ENCODE measurements at regions not wholly inside any gene's neighbourhood (a gene's known extent, or its start where the extent isn't known, plus 50 kb on each side); places are given as distances from the start of the nearest gene placed in this dataset.

DNA sequence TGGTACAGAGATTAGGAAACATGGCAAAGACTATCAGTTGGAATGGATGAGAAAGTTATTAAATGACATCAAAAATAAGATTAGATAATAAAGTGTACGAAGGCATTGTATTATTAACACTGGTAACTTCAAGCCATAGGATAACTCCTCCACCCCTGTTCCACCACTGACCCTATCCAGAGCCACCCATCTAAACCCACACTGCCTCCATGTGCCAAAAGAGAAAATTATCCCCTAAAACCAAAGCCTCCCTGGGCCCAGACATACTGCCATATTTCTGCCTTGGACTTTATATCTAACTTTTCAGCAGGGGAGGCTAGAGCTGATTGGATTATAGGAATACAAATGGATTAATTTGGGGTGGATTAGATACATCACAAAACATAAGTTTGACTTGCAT is 443.7 kb downstream of the BCL11A start:
- H3K36me3 ChIP-seq (replicated peaks; ENCODE audit: low read depth, low read length) = no peaks in the 10 kb centered on the region

DNA sequence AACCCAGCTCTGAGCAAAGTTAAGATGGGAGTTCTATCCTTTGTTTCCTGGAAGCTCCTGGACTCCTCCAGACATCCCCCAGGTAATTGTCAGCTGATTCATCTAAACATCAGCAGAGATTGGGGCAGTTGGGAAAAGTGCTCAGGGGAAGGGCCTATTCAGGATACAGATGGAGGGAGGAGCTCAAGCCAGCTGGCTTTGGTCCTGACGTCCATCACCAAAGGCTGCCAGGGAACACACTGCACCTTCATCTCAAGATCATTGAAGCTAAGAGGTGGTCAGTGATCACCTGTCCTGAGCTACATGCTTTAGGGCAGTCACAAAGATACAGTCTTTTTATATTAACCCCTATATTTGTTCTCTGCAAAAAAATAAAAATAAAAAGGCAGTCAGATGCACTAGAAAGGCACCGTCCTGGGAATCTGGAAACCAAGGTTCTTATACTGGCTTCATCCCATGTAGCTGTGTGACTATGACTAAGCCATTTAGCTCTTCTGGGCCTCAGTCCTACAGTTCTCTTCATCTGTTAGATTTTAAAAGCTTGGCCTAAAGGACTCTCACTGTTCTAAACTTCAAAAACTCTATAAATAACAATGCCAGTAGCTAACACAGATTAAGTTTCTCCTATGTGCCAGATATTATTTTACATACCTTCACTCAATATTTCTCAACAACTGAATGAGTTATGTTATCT is 446.5 kb downstream of the BCL11A start:
- no peak for TF ChIP-seq EZH2phosphoT487 (IDR thresholded peaks at IDR 0.05; ENCODE audit: low read depth)
- H2AFZ ChIP-seq (ENCODE audit: low read depth, low read length) = no peak overlapping the region

More for the DNA sequence above, 443.7 kb downstream of the BCL11A start:
- Histone ChIP-seq H3K4me1 (ENCODE audit: low read length) (peaks cover 9% of the 10 kb centered on the region), H4K20me1 (ENCODE audit: insufficient read depth, low read length) (no peaks in the 10 kb centered on the region), H3K9me3 (ENCODE audit: insufficient read depth, low read length) (no peaks in the 10 kb centered on the region), H3K27me3 (ENCODE audit: low read depth, low read length) (no peaks in the 10 kb centered on the region), H3K4me2 (ENCODE audit: low read length) (no peak overlapping the region), H3K4me3 (ENCODE audit: low read length) (no peak overlapping the region), H3K9ac (ENCODE audit: low read length) (no peak overlapping the region), H2AFZ (ENCODE audit: low read depth, low read length) (no peak overlapping the region), H3K79me2 (ENCODE audit: low read length) (no peaks in the 10 kb centered on the region), H3K27ac (ENCODE audit: low read length) (no peak overlapping the region)
- TF ChIP-seq EZH2phosphoT487 (IDR thresholded peaks at IDR 0.05; ENCODE audit: low read depth) = no peak
- TF ChIP-seq, protein P1, sequence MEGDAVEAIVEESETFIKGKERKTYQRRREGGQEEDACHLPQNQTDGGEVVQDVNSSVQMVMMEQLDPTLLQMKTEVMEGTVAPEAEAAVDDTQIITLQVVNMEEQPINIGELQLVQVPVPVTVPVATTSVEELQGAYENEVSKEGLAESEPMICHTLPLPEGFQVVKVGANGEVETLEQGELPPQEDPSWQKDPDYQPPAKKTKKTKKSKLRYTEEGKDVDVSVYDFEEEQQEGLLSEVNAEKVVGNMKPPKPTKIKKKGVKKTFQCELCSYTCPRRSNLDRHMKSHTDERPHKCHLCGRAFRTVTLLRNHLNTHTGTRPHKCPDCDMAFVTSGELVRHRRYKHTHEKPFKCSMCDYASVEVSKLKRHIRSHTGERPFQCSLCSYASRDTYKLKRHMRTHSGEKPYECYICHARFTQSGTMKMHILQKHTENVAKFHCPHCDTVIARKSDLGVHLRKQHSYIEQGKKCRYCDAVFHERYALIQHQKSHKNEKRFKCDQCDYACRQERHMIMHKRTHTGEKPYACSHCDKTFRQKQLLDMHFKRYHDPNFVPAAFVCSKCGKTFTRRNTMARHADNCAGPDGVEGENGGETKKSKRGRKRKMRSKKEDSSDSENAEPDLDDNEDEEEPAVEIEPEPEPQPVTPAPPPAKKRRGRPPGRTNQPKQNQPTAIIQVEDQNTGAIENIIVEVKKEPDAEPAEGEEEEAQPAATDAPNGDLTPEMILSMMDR (IDR thresholded peaks at IDR 0.05; ENCODE audit: low read depth, low read length) = peak; percentile 34; the same call in 1 of the 2 replicates

DNA sequence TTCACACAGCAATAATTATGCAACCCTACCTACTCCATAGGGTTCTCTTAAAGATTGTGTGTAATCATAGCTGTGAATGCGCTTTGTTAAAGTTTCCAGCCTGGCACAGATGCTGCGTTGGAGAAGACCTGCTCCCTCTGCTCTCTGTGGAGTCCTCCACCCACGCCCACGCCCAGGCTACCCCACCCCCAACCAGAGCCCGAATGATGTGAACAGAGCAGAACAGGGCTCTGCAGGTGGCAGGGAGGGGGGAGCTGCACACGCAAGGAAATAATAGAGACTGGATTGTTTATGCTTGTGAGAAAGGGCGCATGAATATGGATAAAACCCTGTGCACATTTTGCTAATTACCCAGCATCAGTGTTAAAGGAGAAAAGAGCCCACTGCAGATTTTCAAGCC is 447.5 kb downstream of the BCL11A start:
- Histone ChIP-seq H3K27ac (ENCODE audit: low read length) (no peak overlapping the region), H3K9me3 (ENCODE audit: insufficient read depth, low read length) (no peaks in the 10 kb centered on the region), H3K36me3 (replicated peaks; ENCODE audit: low read depth, low read length) (no peaks in the 10 kb centered on the region), H3K4me1 (ENCODE audit: low read length) (peaks cover 26% of the 10 kb centered on the region), H3K4me3 (ENCODE audit: low read length) (no peak overlapping the region), H4K20me1 (ENCODE audit: insufficient read depth, low read length) (no peaks in the 10 kb centered on the region), H3K4me2 (ENCODE audit: low read length) (no peak overlapping the region), H3K79me2 (ENCODE audit: low read length) (no peaks in the 10 kb centered on the region), H3K27me3 (ENCODE audit: low read depth, low read length) (no peaks in the 10 kb centered on the region), H2AFZ (ENCODE audit: low read depth, low read length) (no peak overlapping the region), H3K9ac (ENCODE audit: low read length) (no peak overlapping the region)
- no peak for TF ChIP-seq EZH2phosphoT487 (IDR thresholded peaks at IDR 0.05; ENCODE audit: low read depth)
- TF ChIP-seq, protein P1 (IDR thresholded peaks at IDR 0.05; ENCODE audit: low read depth, low read length) = no peak

More for the DNA sequence above, 446.5 kb downstream of the BCL11A start:
- H3K4me2 ChIP-seq (ENCODE audit: low read length) = no peak overlapping the region
- H4K20me1 ChIP-seq (ENCODE audit: insufficient read depth, low read length) = no peaks in the 10 kb centered on the region
- no peak overlapping the region for H3K9ac ChIP-seq (ENCODE audit: low read length)
- H3K4me3 ChIP-seq (ENCODE audit: low read length) = no peak overlapping the region
- H3K27ac ChIP-seq (ENCODE audit: low read length) = no peak overlapping the region
- no peaks in the 10 kb centered on the region for H3K36me3 ChIP-seq (replicated peaks; ENCODE audit: low read depth, low read length)
- no peaks in the 10 kb centered on the region for H3K9me3 ChIP-seq (ENCODE audit: insufficient read depth, low read length)
- H3K27me3 ChIP-seq (ENCODE audit: low read depth, low read length) = no peaks in the 10 kb centered on the region
- no peaks in the 10 kb centered on the region for H3K79me2 ChIP-seq (ENCODE audit: low read length)
- peaks cover 24% of the 10 kb centered on the region for H3K4me1 ChIP-seq (ENCODE audit: low read length)

DNA sequence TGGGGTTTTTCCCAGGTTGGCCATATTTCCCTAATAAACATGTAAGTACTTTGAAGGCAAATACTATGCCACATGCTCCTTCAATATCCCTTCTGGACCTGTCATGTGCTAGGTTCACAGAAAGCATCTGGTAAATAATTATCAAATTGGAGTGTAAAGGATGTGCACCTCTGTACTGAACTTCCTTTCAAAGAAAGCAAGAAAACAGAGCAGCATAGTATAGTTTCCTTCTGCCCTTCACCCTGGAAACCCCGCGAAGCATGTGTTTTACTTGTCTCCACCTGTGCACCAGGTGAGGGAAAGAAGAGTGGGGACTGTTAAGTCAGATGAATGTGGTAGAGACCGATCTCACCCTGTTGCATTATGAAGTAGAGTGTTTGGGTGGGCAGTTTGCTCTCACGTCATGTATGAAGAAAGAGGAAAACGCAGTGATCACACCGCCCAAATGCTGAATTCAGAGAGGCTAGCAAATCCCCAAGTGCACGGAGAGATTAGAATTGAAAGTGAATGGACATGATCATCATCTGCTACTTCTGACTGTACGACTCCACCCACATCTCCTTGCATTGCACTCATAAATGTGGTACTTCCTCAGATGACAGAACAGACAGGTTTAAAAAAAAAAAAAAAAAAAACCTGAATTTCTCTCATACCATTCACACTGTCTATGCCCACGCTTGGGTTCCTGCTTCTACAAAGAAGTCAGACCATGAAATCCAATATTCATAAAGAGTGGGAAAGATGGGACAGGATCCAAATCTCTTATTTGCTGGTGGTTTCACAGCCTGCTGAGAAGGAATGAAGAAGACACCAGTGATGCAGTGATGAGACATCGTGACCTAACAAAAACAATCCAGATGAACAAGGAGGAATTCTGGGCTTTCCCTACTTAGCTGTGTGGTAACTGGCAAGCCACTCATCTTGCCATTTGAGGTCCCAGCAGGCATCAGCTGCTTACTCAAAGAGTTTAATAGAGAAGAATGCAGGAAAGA is 448.6 kb downstream of the BCL11A start:
- H3K27ac ChIP-seq (ENCODE audit: low read length) = peak overlapping the region; percentile 2; the same call in 1 of the 2 replicates
- peak overlapping the region; percentile 23; the same call in 1 of the 2 replicates for H3K9ac ChIP-seq (ENCODE audit: low read length)
- H3K79me2 ChIP-seq (ENCODE audit: low read length) = no peaks in the 10 kb centered on the region
- TF ChIP-seq EZH2phosphoT487 (IDR thresholded peaks at IDR 0.05; ENCODE audit: low read depth) = no peak
- TF ChIP-seq, protein P1 (IDR thresholded peaks at IDR 0.05; ENCODE audit: low read depth, low read length) = no peak
- no peaks in the 10 kb centered on the region for H4K20me1 ChIP-seq (ENCODE audit: insufficient read depth, low read length)
- peak overlapping the region; percentile 64 for H2AFZ ChIP-seq (ENCODE audit: low read depth, low read length)
- no peaks in the 10 kb centered on the region for H3K27me3 ChIP-seq (ENCODE audit: low read depth, low read length)
- H3K4me1 ChIP-seq (ENCODE audit: low read length) = peaks cover 30% of the 10 kb centered on the region
- H3K36me3 ChIP-seq (replicated peaks; ENCODE audit: low read depth, low read length) = no peaks in the 10 kb centered on the region
- peak overlapping the region; percentile 74 for H3K4me2 ChIP-seq (ENCODE audit: low read length)
- peak overlapping the region; percentile 67 for H3K4me3 ChIP-seq (ENCODE audit: low read length)
- H3K9me3 ChIP-seq (ENCODE audit: insufficient read depth, low read length) = no peaks in the 10 kb centered on the region

Data from OCI-LY3 (cell line).